PC-9 (cell line): ENCODE measurements at regions not wholly inside any gene's neighbourhood (a gene's known extent, or its start where the extent isn't known, plus 50 kb on each side); places are given as distances from the start of the nearest gene placed in this dataset.

Experiments used
- BruUV-seq: library from RNA; stranded (reverse); fragments of 400-500 nt; replicated peaks from 2 replicates; lab custom pipeline; 2021; lab: Mats Ljungman, UMichigan
- CTCF ChIA-PET: fragments of 300-600 bp; sonication (Branson Sonifier 250); formaldehyde crosslinking; loops from one replicate; lab custom pipeline; 2022; ENCODE audit warnings: antibody characterized with exemption; lab: Charles Lee
- POLR2A ChIA-PET: fragments of 300-600 bp; sonication (Branson Sonifier 250); formaldehyde crosslinking; loops from one replicate; lab custom pipeline; 2022; ENCODE audit warnings: antibody characterized with exemption; ENCODE audit not compliant: unreplicated experiment; lab: Charles Lee
- DNase-seq, 2 experiments: peaks; one replicate each; pipeline versions ENCODE4 v3.0.0 to v3.0.0-alpha.2; 2015 to 2022; ENCODE audit warnings: mixed read lengths in 1 of 2
- H2AFZ ChIP-seq: fragments of 200-600 bp; sonication (generic); 2 replicates; pipeline ENCODE4 v1.8.1; 2017; ENCODE audit warnings: antibody characterized with exemption
- H3F3A ChIP-seq: fragments of 200-600 bp; sonication (generic); 2 replicates; pipeline ENCODE4 v1.8.1; 2017; ENCODE audit warnings: antibody characterized with exemption, mild to moderate bottlenecking, low read depth; ENCODE audit not compliant: insufficient read depth
- H3K27ac ChIP-seq: fragments of 200-600 bp; sonication (generic); 2 replicates; pipeline ENCODE4 v1.6.1; 2016; ENCODE audit warnings: mixed run types
- H3K27me3 ChIP-seq: fragments of 200-600 bp; sonication (generic); 2 replicates; pipeline ENCODE4 v1.6.1; 2016; ENCODE audit warnings: low read depth, mixed run types; ENCODE audit not compliant: insufficient read depth
- H3K36me3 ChIP-seq: fragments of 200-600 bp; sonication (generic); 2 replicates; pipeline ENCODE4 v1.6.1; 2016; ENCODE audit warnings: low read depth, mixed run types
- H3K4me1 ChIP-seq: fragments of 200-600 bp; sonication (generic); replicated peaks from 2 replicates; pipeline ENCODE4 v1.6.1; 2016; ENCODE audit warnings: mixed run types; ENCODE audit not compliant: insufficient read depth
- H3K4me2 ChIP-seq: fragments of 200-600 bp; sonication (generic); 2 replicates; pipeline ENCODE4 v1.6.1; 2017; ENCODE audit warnings: mixed run types
- H3K4me3 ChIP-seq: fragments of 200-600 bp; sonication (generic); 2 replicates; pipeline ENCODE4 v1.6.1; 2016; ENCODE audit warnings: mixed run types
- H3K79me2 ChIP-seq: fragments of 200-600 bp; sonication (generic); 2 replicates; pipeline ENCODE4 v1.6.1; 2017; ENCODE audit warnings: low read depth, mixed run types
- H3K9me2 ChIP-seq: fragments of 200-600 bp; sonication (generic); 2 replicates; pipeline ENCODE4 v1.8.1; 2017; ENCODE audit warnings: mild to moderate bottlenecking; ENCODE audit not compliant: insufficient read depth
- H3K9me3 ChIP-seq: fragments of 200-600 bp; sonication (generic); 2 replicates; pipeline ENCODE4 v1.8.1; 2016; ENCODE audit warnings: low read depth; ENCODE audit not compliant: insufficient read depth
- H4K20me1 ChIP-seq: fragments of 200-600 bp; sonication (generic); 2 replicates; pipeline ENCODE4 v1.8.1; 2017; ENCODE audit not compliant: insufficient read depth
- EZH2 ChIP-seq: fragments of 200-600 bp; sonication (generic); IDR thresholded peaks from 2 replicates; pipeline ENCODE4 v1.8.0; 2017; ENCODE audit warnings: antibody characterized with exemption, low read depth
- intact Hi-C: fragments of 100-400 bp; cut with micrococcal nuclease; formaldehyde crosslinking; loops from one replicate; pipeline ENCODE4 v1.10.0; 2022; ENCODE audit not compliant: unreplicated experiment
- TF ChIP-seq, protein P1 (sequence below): fragments of 200-600 bp; sonication (generic); conservative IDR thresholded peaks from 2 replicates; pipeline ENCODE4 v1.6.1; 2017; ENCODE audit warnings: mixed run types, antibody characterized with exemption, mild to moderate bottlenecking, moderate library complexity

- Histone ChIP-seq H3K9me3 (no peaks in the 10 kb centered on the region), H3K4me1 (no peaks in the 10 kb centered on the region), H3F3A (no peaks in the 10 kb centered on the region), H4K20me1 (no peaks in the 10 kb centered on the region), H3K36me3 (no peaks in the 10 kb centered on the region), H3K27ac (no peak overlapping the region), H3K9me2 (no peaks in the 10 kb centered on the region), H3K79me2 (no peaks in the 10 kb centered on the region), H3K4me2 (no peak overlapping the region), H3K4me3 (no peak overlapping the region), H3K27me3 (no peaks in the 10 kb centered on the region), H2AFZ (no peak overlapping the region)
- intact Hi-C loops, result no loop called here
- BruUV-seq, result no TSS peak
- POLR2A ChIA-PET, result no interaction called here
- DNase-seq, result no peak
- CTCF ChIA-PET, result no interaction called here
- TF ChIP-seq, protein P1, sequence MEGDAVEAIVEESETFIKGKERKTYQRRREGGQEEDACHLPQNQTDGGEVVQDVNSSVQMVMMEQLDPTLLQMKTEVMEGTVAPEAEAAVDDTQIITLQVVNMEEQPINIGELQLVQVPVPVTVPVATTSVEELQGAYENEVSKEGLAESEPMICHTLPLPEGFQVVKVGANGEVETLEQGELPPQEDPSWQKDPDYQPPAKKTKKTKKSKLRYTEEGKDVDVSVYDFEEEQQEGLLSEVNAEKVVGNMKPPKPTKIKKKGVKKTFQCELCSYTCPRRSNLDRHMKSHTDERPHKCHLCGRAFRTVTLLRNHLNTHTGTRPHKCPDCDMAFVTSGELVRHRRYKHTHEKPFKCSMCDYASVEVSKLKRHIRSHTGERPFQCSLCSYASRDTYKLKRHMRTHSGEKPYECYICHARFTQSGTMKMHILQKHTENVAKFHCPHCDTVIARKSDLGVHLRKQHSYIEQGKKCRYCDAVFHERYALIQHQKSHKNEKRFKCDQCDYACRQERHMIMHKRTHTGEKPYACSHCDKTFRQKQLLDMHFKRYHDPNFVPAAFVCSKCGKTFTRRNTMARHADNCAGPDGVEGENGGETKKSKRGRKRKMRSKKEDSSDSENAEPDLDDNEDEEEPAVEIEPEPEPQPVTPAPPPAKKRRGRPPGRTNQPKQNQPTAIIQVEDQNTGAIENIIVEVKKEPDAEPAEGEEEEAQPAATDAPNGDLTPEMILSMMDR, result no peak
- TF ChIP-seq EZH2, result no peak
Measured at GRCh38 chr13:104967836-104968630, 1567.4 kb downstream of the EFNB2 start.

DNA sequence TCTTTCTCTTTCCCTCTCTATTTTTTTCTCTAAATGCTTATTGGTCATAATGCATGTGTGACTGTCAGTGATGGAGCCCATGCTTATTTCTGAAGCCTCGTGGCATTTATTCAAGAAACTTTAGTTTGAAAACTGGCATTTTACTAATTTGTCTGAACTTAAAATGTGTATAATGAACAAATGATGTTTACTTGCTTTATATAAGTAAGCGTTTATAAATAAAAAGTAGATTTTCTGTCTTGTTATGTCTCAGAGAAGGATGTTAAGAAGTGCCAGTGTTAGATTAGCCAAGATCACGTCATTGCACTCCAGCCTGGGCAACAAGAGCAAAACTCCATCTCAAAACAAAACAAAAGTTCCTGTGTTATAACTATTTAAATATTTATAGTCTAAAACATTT is 1568.1 kb downstream of the EFNB2 start:
- Histone ChIP-seq H3K4me2 (no peak overlapping the region), H3K27ac (no peak overlapping the region), H2AFZ (no peak overlapping the region), H3K27me3 (no peaks in the 10 kb centered on the region), H3K9me2 (no peaks in the 10 kb centered on the region), H4K20me1 (no peaks in the 10 kb centered on the region), H3K4me1 (no peaks in the 10 kb centered on the region), H3K79me2 (no peaks in the 10 kb centered on the region), H3F3A (no peaks in the 10 kb centered on the region), H3K36me3 (no peaks in the 10 kb centered on the region), H3K4me3 (no peak overlapping the region), H3K9me3 (no peaks in the 10 kb centered on the region)
- BruUV-seq, result no TSS peak
- TF ChIP-seq, protein P1, result no peak
- TF ChIP-seq EZH2, result no peak
- intact Hi-C loops, result no loop called here
- POLR2A ChIA-PET, result no interaction called here
- CTCF ChIA-PET, result no interaction called here
- DNase-seq, result no peak

DNA sequence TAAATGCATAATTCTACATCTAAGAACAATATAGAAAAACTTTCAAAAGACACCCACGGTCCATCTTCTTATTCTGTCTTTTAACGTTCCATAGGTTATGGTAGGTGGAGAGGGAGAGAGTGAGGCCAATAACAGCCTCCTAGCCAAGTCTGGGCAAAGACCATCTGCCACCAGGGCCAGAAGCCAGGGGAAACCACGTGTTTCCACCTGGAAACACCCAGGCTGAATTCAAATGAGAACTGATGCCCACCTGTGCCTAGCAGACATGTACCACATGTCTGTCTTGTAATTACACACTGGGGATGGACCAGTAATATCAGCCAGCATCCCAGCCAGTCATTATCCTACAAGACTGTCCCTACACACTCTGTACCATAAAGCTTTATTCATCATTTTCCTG is 1573.1 kb downstream of the EFNB2 start:
- no TSS peak for BruUV-seq

More for the DNA sequence above, 1573.1 kb downstream of the EFNB2 start:
- ChIA-PET CTCF (no interaction called here), POLR2A (no interaction called here)
- Histone ChIP-seq H3K4me1 (no peaks in the 10 kb centered on the region), H3K9me3 (no peaks in the 10 kb centered on the region), H2AFZ (no peak overlapping the region), H3F3A (no peaks in the 10 kb centered on the region), H3K36me3 (no peaks in the 10 kb centered on the region), H3K4me2 (no peak overlapping the region), H3K9me2 (no peaks in the 10 kb centered on the region), H4K20me1 (no peaks in the 10 kb centered on the region), H3K4me3 (no peak overlapping the region), H3K27ac (no peak overlapping the region), H3K79me2 (no peaks in the 10 kb centered on the region), H3K27me3 (no peaks in the 10 kb centered on the region)
- DNase-seq, result no peak
- intact Hi-C loops, result no loop called here
- TF ChIP-seq, protein P1, result no peak
- no peak for TF ChIP-seq EZH2
